ENCODE measurements at regions not wholly inside any gene's neighbourhood (a gene's known extent, or its start where the extent isn't known, plus 50 kb on each side); places are given as distances from the start of the nearest gene placed in this dataset.

DNA sequence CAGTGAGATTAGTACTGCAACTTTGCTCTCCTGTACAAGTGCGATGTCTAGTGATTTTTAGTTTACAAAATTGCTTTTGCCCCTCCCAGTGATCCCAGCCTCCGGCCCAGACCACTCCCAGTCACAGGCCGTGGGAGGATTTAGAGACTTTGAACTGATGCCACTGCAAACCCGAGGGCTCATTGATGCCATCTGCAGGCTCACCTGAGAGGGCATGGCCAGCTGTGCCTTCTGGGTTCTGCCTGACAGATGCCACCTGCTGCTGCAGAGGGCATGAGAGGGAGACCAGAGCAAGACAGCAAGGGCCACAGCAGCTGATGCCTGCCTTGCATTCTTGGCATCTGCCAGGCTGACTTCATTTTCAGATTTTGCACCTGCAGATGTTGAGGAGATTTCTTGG lies 593.8 kb downstream of the CDK5RAP2 start:
- Mint-ChIP-seq H3K27ac (no peak overlapping the region), H3K27me3 (ENCODE audit: low read depth) (peaks cover 1% of the 10 kb centered on the region; the same call in 1 of the 2 replicates), H3K4me3 (no peak overlapping the region), H3K4me1 (peaks cover 2 to 3% of the 10 kb centered on the region in 2 experiments; a peak in 2 of 4 replicates), H3K36me3 (ENCODE audit: insufficient read depth in 1 of 3, low read depth in 3 of 3) (no peaks in the 10 kb centered on the region), H3K9me3 (no peaks in the 10 kb centered on the region)
- Histone ChIP-seq H3K4me1 (ENCODE audit: insufficient read depth, low read length) (no peaks in the 10 kb centered on the region), H3K23ac (ENCODE audit: insufficient read length, low read depth, low read length) (no peak overlapping the region), H4K20me1 (ENCODE audit: control insufficient read depth, insufficient read depth, insufficient read length) (no peaks in the 10 kb centered on the region), H2BK12ac (ENCODE audit: insufficient read length, low read depth, low read length) (no peak overlapping the region), H3K14ac (ENCODE audit: insufficient read depth, low read length) (no peak overlapping the region), H4K5ac (ENCODE audit: insufficient read length, low read depth, low read length) (no peak overlapping the region), H3K23me2 (ENCODE audit: insufficient read length, low read depth, low read length, poor library complexity, severe bottlenecking) (no peaks in the 10 kb centered on the region), H3K56ac (ENCODE audit: insufficient read length, low read depth, low read length) (no peak overlapping the region), H3K79me2 (ENCODE audit: insufficient read depth, low read length) (no peaks in the 10 kb centered on the region), H3K9ac (ENCODE audit: extremely low read depth, insufficient read length, low read length) (no peak overlapping the region), H2AK5ac (ENCODE audit: insufficient read length, low read length) (no peak overlapping the region), H2BK20ac (ENCODE audit: low read depth, low read length, poor library complexity, severe bottlenecking) (no peak overlapping the region), H3K9me3 (ENCODE audit: control insufficient read depth, low read depth, low read length) (no peaks in the 10 kb centered on the region), H3K79me1 (ENCODE audit: insufficient read depth, low read depth, low read length, poor library complexity, severe bottlenecking) (no peaks in the 10 kb centered on the region), H2BK15ac (ENCODE audit: low read depth, low read length) (no peak overlapping the region), H2AFZ (ENCODE audit: low read length) (no peak overlapping the region), H4K91ac (ENCODE audit: insufficient read length, low read depth, low read length) (no peak overlapping the region), H4K8ac (replicated peaks; ENCODE audit: insufficient read length, low read depth, low read length) (no peak overlapping the region), H3K4me2 (ENCODE audit: insufficient read depth, insufficient read length, low read length) (no peak overlapping the region), H3T11ph (ENCODE audit: low read length) (no peak overlapping the region), H3K27ac (ENCODE audit: insufficient read length, low read depth, low read length) (no peak overlapping the region), H3K27me3 (ENCODE audit: insufficient read depth, low read length) (no peaks in the 10 kb centered on the region), H3K18ac (ENCODE audit: insufficient read length, low read depth, low read length) (no peak overlapping the region), H2BK120ac (ENCODE audit: low read depth, low read length, poor library complexity, severe bottlenecking) (no peak overlapping the region), H2BK5ac (ENCODE audit: insufficient read length, low read length) (no peak overlapping the region), H3K4ac (ENCODE audit: low read depth, low read length) (no peak overlapping the region)
- WGBS (ENCODE audit: extremely low coverage, insufficient read length, low lambda C conversion rate): no CpG with 5 or more reads among the region's 4 CpGs
- DNase-seq: no peak
- TF ChIP-seq, protein P1, sequence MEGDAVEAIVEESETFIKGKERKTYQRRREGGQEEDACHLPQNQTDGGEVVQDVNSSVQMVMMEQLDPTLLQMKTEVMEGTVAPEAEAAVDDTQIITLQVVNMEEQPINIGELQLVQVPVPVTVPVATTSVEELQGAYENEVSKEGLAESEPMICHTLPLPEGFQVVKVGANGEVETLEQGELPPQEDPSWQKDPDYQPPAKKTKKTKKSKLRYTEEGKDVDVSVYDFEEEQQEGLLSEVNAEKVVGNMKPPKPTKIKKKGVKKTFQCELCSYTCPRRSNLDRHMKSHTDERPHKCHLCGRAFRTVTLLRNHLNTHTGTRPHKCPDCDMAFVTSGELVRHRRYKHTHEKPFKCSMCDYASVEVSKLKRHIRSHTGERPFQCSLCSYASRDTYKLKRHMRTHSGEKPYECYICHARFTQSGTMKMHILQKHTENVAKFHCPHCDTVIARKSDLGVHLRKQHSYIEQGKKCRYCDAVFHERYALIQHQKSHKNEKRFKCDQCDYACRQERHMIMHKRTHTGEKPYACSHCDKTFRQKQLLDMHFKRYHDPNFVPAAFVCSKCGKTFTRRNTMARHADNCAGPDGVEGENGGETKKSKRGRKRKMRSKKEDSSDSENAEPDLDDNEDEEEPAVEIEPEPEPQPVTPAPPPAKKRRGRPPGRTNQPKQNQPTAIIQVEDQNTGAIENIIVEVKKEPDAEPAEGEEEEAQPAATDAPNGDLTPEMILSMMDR (conservative IDR thresholded peaks at IDR 0.05): no peak

Measured in H9 (cell line).